ENCODE measurements at regions not wholly inside any gene's neighbourhood (a gene's known extent, or its start where the extent isn't known, plus 50 kb on each side); places are given as distances from the start of the nearest gene placed in this dataset.

GRCh38 chrX:99033226-99033901 is 1376.7 kb downstream of the PCDH19 start:
- WGBS, 2 experiments (ENCODE audit: insufficient coverage in 1 of 2, insufficient read length in 1 of 2), result no CpG with 5 or more reads among the region's 1 CpG
- Histone ChIP-seq H3K9me3 (ENCODE audit: control insufficient read depth, low read length) (no peaks in the 10 kb centered on the region), H3K27me3 (ENCODE audit: control insufficient read depth, insufficient read depth, low read length, poor library complexity, severe bottlenecking) (no peaks in the 10 kb centered on the region), H3K4me1 (ENCODE audit: control insufficient read depth, insufficient read depth, low read length) (no peaks in the 10 kb centered on the region), H3K27ac (ENCODE audit: low read depth, low read length) (no peak overlapping the region), H3K36me3 (ENCODE audit: control insufficient read depth, insufficient read depth, low read length) (no peaks in the 10 kb centered on the region), H3K4me3 (ENCODE audit: low read length) (no peak overlapping the region), H3K9ac (ENCODE audit: extremely low read depth, low read length, poor library complexity, severe bottlenecking) (no peak overlapping the region)
- Mint-ChIP-seq H3K4me3 (no peak overlapping the region), H3K4me1 (peaks cover 3% of the 10 kb centered on the region), H3K9me3 (no peaks in the 10 kb centered on the region), H3K27me3 (ENCODE audit: insufficient read depth) (no peaks in the 10 kb centered on the region), H3K36me3 (ENCODE audit: low read depth) (no peaks in the 10 kb centered on the region), H3K27ac (no peak overlapping the region)
- TF ChIP-seq, protein P1, sequence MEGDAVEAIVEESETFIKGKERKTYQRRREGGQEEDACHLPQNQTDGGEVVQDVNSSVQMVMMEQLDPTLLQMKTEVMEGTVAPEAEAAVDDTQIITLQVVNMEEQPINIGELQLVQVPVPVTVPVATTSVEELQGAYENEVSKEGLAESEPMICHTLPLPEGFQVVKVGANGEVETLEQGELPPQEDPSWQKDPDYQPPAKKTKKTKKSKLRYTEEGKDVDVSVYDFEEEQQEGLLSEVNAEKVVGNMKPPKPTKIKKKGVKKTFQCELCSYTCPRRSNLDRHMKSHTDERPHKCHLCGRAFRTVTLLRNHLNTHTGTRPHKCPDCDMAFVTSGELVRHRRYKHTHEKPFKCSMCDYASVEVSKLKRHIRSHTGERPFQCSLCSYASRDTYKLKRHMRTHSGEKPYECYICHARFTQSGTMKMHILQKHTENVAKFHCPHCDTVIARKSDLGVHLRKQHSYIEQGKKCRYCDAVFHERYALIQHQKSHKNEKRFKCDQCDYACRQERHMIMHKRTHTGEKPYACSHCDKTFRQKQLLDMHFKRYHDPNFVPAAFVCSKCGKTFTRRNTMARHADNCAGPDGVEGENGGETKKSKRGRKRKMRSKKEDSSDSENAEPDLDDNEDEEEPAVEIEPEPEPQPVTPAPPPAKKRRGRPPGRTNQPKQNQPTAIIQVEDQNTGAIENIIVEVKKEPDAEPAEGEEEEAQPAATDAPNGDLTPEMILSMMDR (conservative IDR thresholded peaks at IDR 0.05), result no peak
- no peak for DNase-seq

DNA sequence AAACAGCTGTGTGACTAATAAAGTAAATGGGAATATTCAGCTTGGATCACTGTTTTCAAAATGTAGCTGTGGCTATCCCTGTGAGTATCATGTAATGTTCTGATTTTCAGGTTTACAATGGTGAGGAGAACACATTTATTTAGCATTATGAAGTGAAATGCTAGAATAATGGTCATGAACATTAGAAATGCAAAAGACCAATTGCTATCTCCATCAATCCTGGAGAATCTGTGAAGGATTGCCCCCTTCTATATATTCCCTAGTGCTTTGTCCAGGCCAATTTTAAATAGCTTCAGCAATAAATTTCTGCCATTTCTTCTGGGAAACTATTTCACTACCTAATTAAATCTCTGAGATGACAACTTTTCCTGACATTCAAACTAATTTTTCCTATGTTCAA is 1399.1 kb downstream of the PCDH19 start:
- Histone ChIP-seq H3K9ac (ENCODE audit: extremely low read depth, low read length, poor library complexity, severe bottlenecking) (no peak overlapping the region), H3K9me3 (ENCODE audit: control insufficient read depth, low read length) (peaks cover 15% of the 10 kb centered on the region), H3K27me3 (ENCODE audit: control insufficient read depth, insufficient read depth, low read length, poor library complexity, severe bottlenecking) (no peaks in the 10 kb centered on the region), H3K4me3 (ENCODE audit: low read length) (no peak overlapping the region), H3K27ac (ENCODE audit: low read depth, low read length) (no peak overlapping the region), H3K36me3 (ENCODE audit: control insufficient read depth, insufficient read depth, low read length) (no peaks in the 10 kb centered on the region), H3K4me1 (ENCODE audit: control insufficient read depth, insufficient read depth, low read length) (no peaks in the 10 kb centered on the region)
- H3K4me1 Mint-ChIP-seq, result peaks cover 8% of the 10 kb centered on the region
- no peak overlapping the region for H3K27ac Mint-ChIP-seq
- TF ChIP-seq, protein P1 (conservative IDR thresholded peaks at IDR 0.05), result no peak
- peaks cover 14% of the 10 kb centered on the region for H3K9me3 Mint-ChIP-seq
- peaks cover 15% of the 10 kb centered on the region for H3K36me3 Mint-ChIP-seq (ENCODE audit: low read depth)
- no peaks in the 10 kb centered on the region for H3K27me3 Mint-ChIP-seq (ENCODE audit: insufficient read depth)
- no peak overlapping the region for H3K4me3 Mint-ChIP-seq
- DNase-seq, result no peak

- no peak overlapping the region for H3K27ac Mint-ChIP-seq
- H3K9me3 ChIP-seq (ENCODE audit: control insufficient read depth, low read length), result no peaks in the 10 kb centered on the region
- H3K4me3 Mint-ChIP-seq, result no peak overlapping the region
- no peaks in the 10 kb centered on the region for H3K9me3 Mint-ChIP-seq
- H3K36me3 Mint-ChIP-seq (ENCODE audit: low read depth), result peaks cover 36% of the 10 kb centered on the region
- no peaks in the 10 kb centered on the region for H3K4me1 ChIP-seq (ENCODE audit: control insufficient read depth, insufficient read depth, low read length)
- TF ChIP-seq, protein P1 (conservative IDR thresholded peaks at IDR 0.05), result no peak
- no peaks in the 10 kb centered on the region for H3K36me3 ChIP-seq (ENCODE audit: control insufficient read depth, insufficient read depth, low read length)
- no peak overlapping the region for H3K9ac ChIP-seq (ENCODE audit: extremely low read depth, low read length, poor library complexity, severe bottlenecking)
- H3K27ac ChIP-seq (ENCODE audit: low read depth, low read length), result no peak overlapping the region
- H3K4me3 ChIP-seq (ENCODE audit: low read length), result no peak overlapping the region
- H3K27me3 ChIP-seq (ENCODE audit: control insufficient read depth, insufficient read depth, low read length, poor library complexity, severe bottlenecking), result no peaks in the 10 kb centered on the region
- H3K4me1 Mint-ChIP-seq, result no peaks in the 10 kb centered on the region
- no peak for DNase-seq
- H3K27me3 Mint-ChIP-seq (ENCODE audit: insufficient read depth), result no peaks in the 10 kb centered on the region
- 75% methylated on average over 1 of the region's 1 CpG; no CpG with 5 or more reads in 1 of the 2 experiments for WGBS, 2 experiments (ENCODE audit: insufficient coverage in 1 of 2, insufficient read length in 1 of 2)
Observed at GRCh38 chrX:99001286-99001685, 1408.8 kb downstream of the PCDH19 start.

Data from endodermal cell (in vitro differentiated cells).